K562 (cell line): ENCODE measurements at regions not wholly inside any gene's neighbourhood (a gene's known extent, or its start where the extent isn't known, plus 50 kb on each side); places are given as distances from the start of the nearest gene placed in this dataset.

Experiments
- ATAC-seq: fragments of 200-7000 bp; cut with Tn5 transposase; 3 replicates; pipeline ENCODE4 v1.9.1; 2020; ENCODE audit warnings: moderate library complexity
- BruUV-seq: library from RNA; stranded (reverse); fragments of 400-500 nt; replicated peaks from 2 replicates; lab custom pipeline; 2021; lab: Mats Ljungman, UMichigan
- CTCF ChIA-PET: fragments of 300-600 bp; formaldehyde crosslinking; extraction: SDS; loops from one replicate; lab custom pipeline; 2021; ENCODE audit warnings: low intra/inter-chr PET ratio; lab: Yijun Ruan, JAX
- POLR2A ChIA-PET: fragments of 300-600, 350-650 bp; sonication (Branson Sonifier 250); formaldehyde crosslinking; extraction: SDS; loops from one replicate; lab custom pipeline; 2021; ENCODE audit warnings: antibody characterized with exemption, inconsistent platforms; lab: Yijun Ruan, JAX
- DNase-seq, 4 experiments: peaks; one replicate each; pipeline versions ENCODE4 v3.0.0 to v3.0.0-alpha.2; 2011 to 2018; ENCODE audit warnings: low spot score in 3 of 4, mixed read lengths in 3 of 4; ENCODE audit errors: extremely low read depth in 1 of 4
- FAIRE-seq: peaks from 2 replicates; lab custom pipeline; 2011; peaks lifted over from hg19 to GRCh38; lab: Jason Lieb, UNC
- H2AFZ ChIP-seq: 2 replicates; pipeline ENCODE4 v1.6.0; 2011; ENCODE audit warnings: low read depth, low read length, control low read depth, inconsistent platforms
- H3K27ac ChIP-seq: fragments of 200-600 bp; 3 replicates; pipeline ENCODE4 v1.8.0; 2011; ENCODE audit warnings: low read depth, mild to moderate bottlenecking, control low read depth, inconsistent platforms, low read length, moderate library complexity, mixed read lengths; ENCODE audit errors: extremely low read depth
- H3K27me3 ChIP-seq, 2 experiments: fragments of 300-600 bp in 1 of 2; 2 replicates in 1 of 2; 3 replicates in 1 of 2; pipeline versions ENCODE4 v1.6.0 to v1.8.0; 2011; ENCODE audit warnings: inconsistent platforms in 2 of 2, low read length in 2 of 2, mild to moderate bottlenecking in 1 of 2, mixed read lengths in 1 of 2, moderate library complexity in 1 of 2; ENCODE audit not compliant: control insufficient read depth in 2 of 2, insufficient read depth in 2 of 2
- H3K36me3 ChIP-seq: fragments of 300-600 bp; 3 replicates; pipeline ENCODE4 v1.8.0; 2011; ENCODE audit warnings: mild to moderate bottlenecking, low read length, inconsistent platforms; ENCODE audit not compliant: control insufficient read depth, insufficient read depth
- H3K4me1 ChIP-seq, 2 experiments: fragments of 200-600 bp in 1 of 2; replicated peaks in 1 of 2; 2 replicates in 1 of 2; 3 replicates in 1 of 2; pipeline versions ENCODE4 v1.5.1 to v1.8.0; 2011; ENCODE audit warnings: inconsistent platforms in 2 of 2, low read length in 2 of 2, mild to moderate bottlenecking in 1 of 2, mixed read lengths in 1 of 2, moderate library complexity in 1 of 2; ENCODE audit not compliant: control insufficient read depth in 2 of 2, insufficient read depth in 2 of 2
- H3K4me2 ChIP-seq: 2 replicates; pipeline ENCODE4 v1.6.1; 2011; ENCODE audit warnings: low read length, control low read depth, inconsistent platforms, mixed read lengths; ENCODE audit not compliant: insufficient read depth
- H3K4me3 ChIP-seq: fragments of 200-600 bp; sonication (generic), shearing (Covaris generic); 2 replicates; pipeline ENCODE4 v1.5.1; 2016; ENCODE audit warnings: control low read depth, inconsistent platforms
- H3K79me2 ChIP-seq: fragments of 200-600 bp; 3 replicates; pipeline ENCODE4 v1.8.0; 2011; ENCODE audit warnings: low read length, inconsistent platforms; ENCODE audit not compliant: control insufficient read depth, insufficient read depth
- H3K9ac ChIP-seq, 2 experiments: 2 replicates each; pipeline versions ENCODE4 v1.6.0 to v1.6.1; 2011; ENCODE audit warnings: low read depth in 2 of 2, low read length in 2 of 2, control low read depth in 1 of 2, inconsistent platforms in 1 of 2, mild to moderate bottlenecking in 1 of 2, mixed read lengths in 1 of 2; ENCODE audit not compliant: insufficient read depth in 1 of 2
- H3K9me1 ChIP-seq: one replicate; pipeline ENCODE4 v1.6.0; 2011; ENCODE audit warnings: inconsistent platforms, mild to moderate bottlenecking, low read length, moderate library complexity; ENCODE audit not compliant: control insufficient read depth, insufficient read depth
- H3K9me3 ChIP-seq: replicated peaks from 2 replicates; pipeline ENCODE4 v1.5.1; 2011; ENCODE audit warnings: low read depth, low read length, inconsistent platforms; ENCODE audit not compliant: control insufficient read depth, insufficient read depth
- H4K20me1 ChIP-seq: replicated peaks from 2 replicates; pipeline ENCODE4 v1.6.1; 2011; ENCODE audit warnings: low read length, inconsistent platforms, mixed read lengths; ENCODE audit not compliant: control insufficient read depth, insufficient read depth
- ARID2 ChIP-seq: fragments of 450-650 bp; IDR thresholded peaks from 2 replicates; pipeline ENCODE4 v1.6.1; 2017; ENCODE audit warnings: antibody characterized with exemption, mild to moderate bottlenecking
- BHLHE40 ChIP-seq: IDR thresholded peaks from 2 replicates; pipeline ENCODE4 v1.6.1; 2011; ENCODE audit warnings: low read length, improper control_type of control experiment
- HEY1 ChIP-seq: fragments of 250-450 bp; sonication (Bioruptor Pico); IDR thresholded peaks from 2 replicates; pipeline ENCODE4 v1.5.0; 2020; ENCODE audit warnings: mild to moderate bottlenecking, moderate library complexity, borderline replicate concordance
- HMGN3 ChIP-seq: IDR thresholded peaks from 2 replicates; pipeline ENCODE4 v1.6.1; 2011; ENCODE audit warnings: borderline replicate concordance, low read depth, mild to moderate bottlenecking, mixed read lengths, low read length; ENCODE audit not compliant: insufficient read length; ENCODE audit errors: extremely low read depth
- L3MBTL2 ChIP-seq: fragments of 450-650 bp; IDR thresholded peaks from 2 replicates; pipeline ENCODE4 v1.6.1; 2016; ENCODE audit warnings: mild to moderate bottlenecking, moderate library complexity
- MITF ChIP-seq: IDR thresholded peaks from 2 replicates; pipeline ENCODE4 v1.6.1; 2014; ENCODE audit warnings: antibody characterized with exemption
- MTF1 ChIP-seq: fragments of 250-450 bp; sonication (Bioruptor Pico); IDR thresholded peaks from 2 replicates; pipeline ENCODE4 v1.9.0; 2021; ENCODE audit warnings: moderate library complexity, mild to moderate bottlenecking, inconsistent platforms, borderline replicate concordance
- NUFIP1 ChIP-seq: fragments of 450-650 bp; IDR thresholded peaks from 2 replicates; pipeline ENCODE4 v1.6.1; 2018; ENCODE audit not compliant: partially characterized antibody
- RBM14 ChIP-seq: fragments of 200-400 bp; formaldehyde crosslinking; IDR thresholded peaks from 2 replicates; pipeline ENCODE4 v1.6.1; 2018; ENCODE audit warnings: low read depth, mild to moderate bottlenecking, low read length, moderate library complexity, borderline replicate concordance; ENCODE audit not compliant: insufficient read depth
- TAF7 ChIP-seq: fragments of 450-650 bp; IDR thresholded peaks from 2 replicates; pipeline ENCODE4 v1.6.1; 2016; ENCODE audit warnings: missing genetic modification characterization, missing compliant biosample characterization
- TCF7 ChIP-seq: sonication (generic); IDR thresholded peaks from 2 replicates; pipeline ENCODE4 v1.6.1; 2016; ENCODE audit warnings: antibody characterized with exemption, borderline replicate concordance
- TEAD2 ChIP-seq: fragments of 450-650 bp; IDR thresholded peaks from 2 replicates; pipeline ENCODE4 v1.6.1; 2016; ENCODE audit warnings: missing genetic modification characterization, control low read depth, missing compliant biosample characterization
- WGBS: fragments of 100-300 bp; shearing (Covaris generic); methylation state at CpG from one replicate; pipeline ENCODE4 v1.1.6; 2016; ENCODE audit warnings: low coverage, mixed read lengths; ENCODE audit not compliant: insufficient coverage; ENCODE audit errors: missing lambda C conversion rate; 5-methylcytosine and 5-hydroxymethylcytosine counted together
- in situ Hi-C: fragments of 300-500 bp; cut with MboI; formaldehyde crosslinking; loops from 4 replicates; pipeline ENCODE4 v1.15.0; 2018; ENCODE audit warnings: inconsistent platforms, mixed read lengths
- intact Hi-C: fragments of 100-400 bp; cut with micrococcal nuclease; formaldehyde crosslinking; loops from 2 replicates; pipeline ENCODE4 v1.14.2; 2022
- TF ChIP-seq, protein P1 (sequence below): sonication (generic); formaldehyde crosslinking; IDR thresholded peaks from 2 replicates; pipeline ENCODE4 v1.4.0; 2020; ENCODE audit warnings: mild to moderate bottlenecking, missing genetic modification reagents

- TF ChIP-seq BHLHE40 (0 out of 2 replicates have a peak, but pooled peaks have one; percentile 14), L3MBTL2 (peak; percentile 67), NUFIP1 (no peak)
These were observed 286.7 kb upstream of the VRK2 start (continued) for GRCh38 chr2:57759822-57760300.

DNA sequence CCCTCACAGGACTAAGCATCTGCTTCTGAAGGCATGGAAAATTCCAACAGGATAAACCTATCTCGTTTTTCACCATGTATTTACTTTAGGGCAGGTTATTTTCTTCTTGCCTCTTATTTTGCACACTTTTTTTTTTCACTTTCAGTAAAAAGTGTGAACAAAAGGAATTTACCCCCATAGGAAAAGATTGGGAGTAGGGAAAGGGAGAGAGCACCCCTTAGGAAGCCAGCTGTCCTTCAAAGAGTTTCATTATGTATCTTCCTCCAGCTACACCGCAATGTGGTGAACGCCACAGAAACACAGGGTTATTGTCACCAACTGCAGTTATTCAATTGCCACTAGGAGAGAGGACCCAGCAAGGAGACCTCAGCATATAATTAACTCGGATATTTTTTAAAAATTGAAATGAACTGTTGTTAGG lies 286.2 kb upstream of the VRK2 start:
- H4K20me1 ChIP-seq, result no peaks in the 10 kb centered on the region
- no peak overlapping the region for H3K27ac ChIP-seq
- H3K4me3 ChIP-seq, result no peak overlapping the region
- peak overlapping the region; percentile 87 for H2AFZ ChIP-seq
- 0 out of 3 replicates have a peak, but pooled peaks have one; percentile 16 for ATAC-seq
- no peak for TF ChIP-seq TAF7
- TF ChIP-seq MITF, result no peak
- no peak for TF ChIP-seq MTF1 (CRISPR knock-in tag)
- TF ChIP-seq ARID2, result no peak
- TF ChIP-seq TEAD2 (tag), result no peak
- TF ChIP-seq HMGN3, result no peak
- no peak for TF ChIP-seq TCF7
- TF ChIP-seq RBM14, result no peak
- TF ChIP-seq, protein P1, sequence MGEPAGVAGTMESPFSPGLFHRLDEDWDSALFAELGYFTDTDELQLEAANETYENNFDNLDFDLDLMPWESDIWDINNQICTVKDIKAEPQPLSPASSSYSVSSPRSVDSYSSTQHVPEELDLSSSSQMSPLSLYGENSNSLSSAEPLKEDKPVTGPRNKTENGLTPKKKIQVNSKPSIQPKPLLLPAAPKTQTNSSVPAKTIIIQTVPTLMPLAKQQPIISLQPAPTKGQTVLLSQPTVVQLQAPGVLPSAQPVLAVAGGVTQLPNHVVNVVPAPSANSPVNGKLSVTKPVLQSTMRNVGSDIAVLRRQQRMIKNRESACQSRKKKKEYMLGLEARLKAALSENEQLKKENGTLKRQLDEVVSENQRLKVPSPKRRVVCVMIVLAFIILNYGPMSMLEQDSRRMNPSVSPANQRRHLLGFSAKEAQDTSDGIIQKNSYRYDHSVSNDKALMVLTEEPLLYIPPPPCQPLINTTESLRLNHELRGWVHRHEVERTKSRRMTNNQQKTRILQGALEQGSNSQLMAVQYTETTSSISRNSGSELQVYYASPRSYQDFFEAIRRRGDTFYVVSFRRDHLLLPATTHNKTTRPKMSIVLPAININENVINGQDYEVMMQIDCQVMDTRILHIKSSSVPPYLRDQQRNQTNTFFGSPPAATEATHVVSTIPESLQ (CRISPR knock-in tag), result no peak
- TF ChIP-seq HEY1, result no peak
- TF ChIP-seq, all 486 proteins: peak for 0
- no peaks in the 10 kb centered on the region for H3K9me3 ChIP-seq
- BruUV-seq, result no TSS peak
- ChIA-PET CTCF (interaction anchor here (1.2 to 2.3 kb wide), 2 partner anchors 687 to 794 kb away, joined by 3 to 6 read pairs; no protein-coding TSS in a partner anchor), POLR2A (no interaction called here)
- in situ Hi-C loops, result no loop called here
- FAIRE-seq (no peak), DNase-seq (no peak)
- H3K79me2 ChIP-seq, result no peaks in the 10 kb centered on the region
- H3K9ac ChIP-seq, result no peak overlapping the region
- H3K9me1 ChIP-seq, result no peaks in the 10 kb centered on the region
- 23% methylated on average over 4 of the region's 4 CpGs for WGBS
- H3K27me3 ChIP-seq, result no peaks in the 10 kb centered on the region
- no peaks in the 10 kb centered on the region for H3K36me3 ChIP-seq
- intact Hi-C loops, result loop anchor here (1.0 kb wide), 1 partner anchor 688 kb away; no protein-coding TSS in a partner anchor
- no peak overlapping the region for H3K4me2 ChIP-seq
- H3K4me1 ChIP-seq, result peaks cover 0 to 4% of the 10 kb centered on the region in 2 experiments; a peak in 3 of 5 replicates
